ACHN (cell line): ENCODE measurements at regions not wholly inside any gene's neighbourhood (a gene's known extent, or its start where the extent isn't known, plus 50 kb on each side); places are given as distances from the start of the nearest gene placed in this dataset.

ENCODE experiments used
- DNase-seq: peaks from one replicate; pipeline ENCODE4 v3.0.0-alpha.2; 2015
- in situ Hi-C: cut with HindIII; loops from 2 replicates; pipeline ENCODE4 v1.10.0; 2017; ENCODE audit warnings: low sequenced_read_pairs, low pct_ligation_motif_present, low pct_unique_long_range_greater_than_20kb

DNA sequence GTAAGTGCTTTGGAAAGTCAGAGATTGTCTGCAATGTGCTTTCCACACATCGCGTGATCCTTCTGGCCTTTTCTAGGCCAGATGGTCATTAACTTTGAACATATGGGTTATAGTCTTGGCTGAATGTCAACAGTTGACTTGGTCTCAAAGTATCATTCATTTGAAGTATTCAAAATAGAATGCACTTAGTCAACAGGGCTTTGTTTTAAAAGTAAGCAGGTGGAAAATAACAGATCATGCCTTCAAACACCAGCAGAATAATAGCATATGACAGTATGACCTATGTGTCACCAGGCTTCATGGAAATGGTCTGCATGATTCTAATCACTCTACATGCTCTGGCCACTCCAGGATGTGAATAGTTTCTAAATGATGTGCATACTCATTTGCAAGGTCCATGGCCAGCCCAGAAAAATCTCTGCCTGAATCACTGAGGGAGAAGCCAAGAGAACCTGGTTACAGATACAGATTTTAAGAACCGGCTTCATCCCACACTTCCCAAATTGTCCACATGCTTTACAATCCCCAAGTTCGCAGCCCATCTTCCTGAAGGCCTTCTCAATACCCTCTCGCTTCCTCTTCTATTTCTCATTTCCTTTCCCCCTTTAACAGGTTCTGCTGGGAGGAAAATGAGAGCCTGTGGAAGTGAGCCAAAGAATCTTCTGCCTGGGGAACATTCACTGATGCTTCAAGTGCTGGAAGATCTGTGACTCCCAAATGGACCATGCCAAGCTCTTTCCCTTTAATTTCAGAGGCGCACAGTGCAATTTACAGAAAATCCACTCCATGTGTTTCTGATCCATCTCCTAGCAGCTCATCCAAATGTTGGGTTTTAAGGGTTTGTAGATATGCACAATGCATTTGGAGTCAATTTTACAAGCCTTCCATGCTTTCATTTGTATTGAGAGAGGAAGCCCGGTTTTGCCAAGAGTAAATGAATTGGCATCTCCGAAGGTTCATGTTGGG lies 122.8 kb upstream of the GDF10 start:
- no peak for DNase-seq
- in situ Hi-C loops = no loop called here

DNA sequence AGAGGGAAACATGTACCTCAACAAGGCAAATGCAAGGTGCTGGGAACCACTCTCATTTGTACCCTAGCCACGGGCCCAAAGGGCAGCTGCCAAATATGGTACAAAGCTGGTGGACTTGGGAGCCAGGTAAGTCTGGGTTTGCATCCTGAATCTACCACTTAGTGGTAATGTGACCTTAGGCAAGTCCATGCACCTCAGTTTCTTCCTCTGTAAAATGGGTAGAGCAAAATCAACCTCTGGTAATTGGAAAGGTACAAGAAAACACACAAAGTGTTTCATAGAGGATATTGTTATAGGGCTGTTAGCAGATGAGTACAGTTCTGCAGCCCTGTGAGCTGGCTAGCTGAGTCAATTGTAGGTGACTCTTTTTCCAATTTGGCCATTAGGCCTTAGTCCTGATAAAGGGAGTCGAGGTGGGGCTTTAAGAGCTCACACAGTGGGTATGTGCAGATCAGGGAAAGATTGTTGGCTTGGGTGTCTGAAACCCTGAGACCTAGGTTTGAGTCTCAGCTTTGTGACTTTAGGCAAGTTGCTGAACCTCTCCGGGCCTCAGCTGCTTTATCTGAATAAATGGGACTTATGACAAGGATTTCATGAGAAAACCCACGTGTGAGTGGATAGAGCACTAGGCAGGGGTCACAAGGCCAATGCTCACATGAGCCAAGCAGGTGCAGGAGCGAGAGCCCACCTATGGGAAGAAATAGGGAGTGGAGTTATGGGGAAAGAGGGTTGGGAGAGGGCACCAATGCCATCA lies 121.3 kb upstream of the GDF10 start:
- in situ Hi-C loops = no loop called here
- no peak for DNase-seq

DNA sequence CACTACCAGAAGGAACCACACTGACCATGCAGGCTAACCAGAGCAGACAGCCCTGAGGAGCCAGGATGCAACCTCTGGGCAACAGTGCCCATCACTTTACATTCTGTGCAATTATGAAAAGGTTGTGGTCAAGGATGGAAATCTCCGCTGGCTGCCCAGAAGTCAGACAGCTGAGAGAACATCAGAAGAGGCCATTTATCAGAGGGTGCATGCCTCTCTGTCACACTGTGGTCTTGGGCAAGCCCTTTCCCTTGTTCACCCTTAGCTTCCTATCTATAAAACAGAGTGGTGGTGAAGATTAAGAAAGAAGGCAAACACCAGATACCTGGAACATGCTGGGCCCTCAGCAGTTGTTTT lies 120.7 kb upstream of the GDF10 start:
- DNase-seq = no peak
- in situ Hi-C loops = no loop called here

DNA sequence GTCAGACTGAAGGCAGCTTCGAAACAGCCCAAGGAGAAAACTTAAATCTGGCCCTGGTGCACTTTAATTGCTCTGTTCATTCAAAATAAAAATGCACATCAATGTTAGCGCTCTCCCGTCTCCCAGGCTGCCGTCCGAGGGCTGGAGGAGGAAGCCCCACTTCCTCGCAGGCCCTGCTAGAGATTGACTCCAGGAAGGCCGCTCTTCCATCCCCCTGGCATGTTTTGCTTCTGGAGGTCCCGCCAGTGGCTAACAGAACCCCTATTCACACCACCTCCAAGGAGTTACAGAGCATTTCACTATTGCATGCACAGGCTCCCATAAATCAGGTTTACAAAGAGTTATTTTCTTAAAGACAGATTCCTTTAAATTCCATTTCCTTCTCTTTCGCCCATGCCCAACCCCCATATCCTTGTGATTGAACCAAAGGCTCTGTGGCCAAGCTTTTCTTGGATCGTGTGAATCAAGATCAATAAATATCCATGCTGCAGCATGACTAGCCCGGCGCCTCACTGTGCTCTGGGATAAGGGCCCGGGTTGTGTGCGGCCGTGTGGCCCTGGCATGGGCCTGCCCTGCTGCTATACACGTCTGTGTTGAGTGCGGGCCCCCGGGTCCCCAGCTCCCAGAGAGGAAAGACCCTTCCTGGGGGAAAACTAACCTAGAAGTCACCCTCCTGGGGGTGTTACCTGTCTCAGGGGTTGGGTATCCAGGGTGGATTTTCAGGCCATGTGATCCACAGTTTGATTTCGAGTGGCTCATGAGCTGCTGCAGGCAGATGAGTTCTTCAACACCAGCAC lies 118.7 kb upstream of the GDF10 start:
- in situ Hi-C loops = no loop called here
- no peak for DNase-seq

DNA sequence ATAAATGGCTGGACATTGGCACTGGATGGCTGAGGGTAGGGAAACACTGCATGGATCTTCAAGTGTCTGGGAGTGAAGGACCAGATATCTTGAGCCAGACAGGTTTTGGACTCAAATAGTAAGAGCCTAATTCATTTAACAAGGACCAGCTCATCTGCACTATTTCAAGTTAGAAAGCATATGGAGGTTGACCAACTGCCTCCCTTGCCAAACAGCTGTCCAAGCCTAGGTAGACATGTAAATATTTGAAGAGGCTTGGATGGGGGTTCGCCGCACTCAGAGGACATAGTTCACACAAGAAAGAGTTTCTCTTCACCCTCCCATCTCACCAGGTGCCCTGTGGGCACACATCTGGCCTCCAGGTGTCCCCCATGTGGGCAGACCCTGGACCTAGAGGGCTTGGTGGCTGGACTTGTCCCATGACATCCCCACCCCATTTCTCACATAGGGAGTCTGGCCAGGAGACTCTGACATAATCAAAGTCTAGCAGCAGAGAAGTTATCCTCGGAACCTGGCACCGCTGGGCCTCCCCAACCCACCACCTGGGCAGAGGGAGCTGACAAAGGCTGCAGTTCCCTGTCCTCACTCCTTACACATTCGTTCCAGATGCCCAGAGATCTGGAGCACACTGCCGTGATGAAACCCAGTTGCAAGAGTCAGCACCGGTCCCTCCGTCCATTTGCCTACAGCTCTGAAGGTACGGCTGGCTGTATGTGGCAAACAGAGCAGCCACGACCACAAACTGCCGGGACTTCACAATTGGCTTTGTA lies 116.9 kb upstream of the GDF10 start:
- in situ Hi-C loops = no loop called here
- DNase-seq = no peak

DNA sequence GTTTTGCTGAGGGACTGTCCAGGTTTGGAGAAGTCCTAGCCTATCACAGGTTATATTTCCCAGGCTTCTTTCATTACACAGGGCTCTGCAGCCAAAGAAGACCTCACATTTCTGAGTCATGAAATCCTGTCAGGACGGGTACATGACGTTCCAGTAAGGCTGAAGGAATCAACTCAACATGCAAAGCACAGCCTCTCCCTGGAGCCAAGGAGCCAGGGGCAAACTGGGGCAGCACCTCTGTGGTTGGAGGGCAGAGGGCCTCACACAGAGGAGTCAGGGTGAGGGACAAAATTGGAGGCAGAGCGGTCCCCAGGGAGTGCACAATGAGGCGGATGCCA lies 116.3 kb upstream of the GDF10 start:
- DNase-seq = no peak
- in situ Hi-C loops = no loop called here

DNA sequence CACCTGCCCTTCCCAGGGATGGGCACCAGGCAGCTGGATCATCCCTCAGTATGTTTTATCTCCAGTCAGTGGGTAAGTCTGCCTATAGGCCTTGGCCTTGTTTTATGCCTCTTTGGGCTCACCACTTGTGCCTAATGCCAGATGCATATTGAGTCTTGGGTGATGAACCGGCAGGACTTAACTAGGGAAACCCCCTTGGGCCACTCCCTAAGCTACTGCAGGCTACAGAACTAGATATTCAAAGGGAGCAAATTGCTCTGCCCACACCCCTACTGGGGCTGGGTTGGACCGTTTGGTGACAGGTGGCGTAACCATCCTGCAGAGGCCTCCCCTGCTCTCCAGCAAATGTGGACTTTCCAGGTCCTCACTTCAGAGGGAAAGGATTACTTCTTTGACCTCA lies 115.7 kb upstream of the GDF10 start:
- in situ Hi-C loops = no loop called here
- no peak for DNase-seq

DNA sequence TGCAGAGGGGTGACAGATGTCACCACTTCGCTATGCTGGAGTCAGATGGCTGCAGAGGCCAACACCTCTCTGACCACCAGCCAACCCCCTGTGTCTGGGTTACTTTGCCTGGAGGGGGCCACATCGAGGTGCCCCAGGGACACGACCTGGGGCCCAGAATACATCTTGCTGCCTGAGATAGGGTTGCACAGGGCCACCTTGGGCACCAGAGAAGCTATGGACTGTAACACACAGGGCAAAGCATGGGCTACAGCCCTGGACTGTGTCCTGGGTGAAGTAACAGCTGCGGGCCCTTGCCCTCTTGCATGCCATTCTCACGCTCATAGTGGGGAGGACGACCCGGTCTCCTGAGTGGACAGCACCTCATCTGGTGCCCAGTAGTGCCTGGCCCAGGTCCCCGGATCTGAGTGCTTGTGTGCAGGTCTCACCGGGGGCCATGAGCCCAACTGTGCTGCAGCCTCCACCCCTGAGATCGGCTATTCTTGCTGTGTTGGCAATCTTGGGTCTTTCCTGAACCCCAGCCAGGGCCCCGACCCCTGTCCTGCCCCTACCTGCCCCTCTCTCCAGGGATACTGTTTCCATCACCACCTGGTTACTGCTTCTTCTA lies 115.2 kb upstream of the GDF10 start:
- in situ Hi-C loops = no loop called here

DNA sequence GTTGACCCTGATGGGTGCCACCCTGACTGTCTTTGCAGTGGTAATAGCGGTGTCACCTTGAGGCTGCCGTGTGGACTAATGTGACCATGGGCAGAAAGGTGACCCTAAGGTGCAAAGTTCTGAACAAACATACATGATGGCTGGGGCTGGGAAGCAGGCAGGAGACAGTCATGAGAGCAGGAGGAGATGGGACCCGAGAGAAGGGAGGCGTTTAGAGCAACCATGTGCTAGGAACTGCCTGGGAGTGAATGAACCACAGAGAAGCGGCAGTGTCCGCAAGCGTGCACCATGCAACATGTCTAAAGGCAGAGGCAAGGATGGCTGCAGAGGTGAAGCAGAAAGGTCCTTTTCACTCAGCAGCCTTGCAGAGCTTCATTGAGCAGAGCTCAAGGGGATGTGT lies 113.1 kb upstream of the GDF10 start:
- in situ Hi-C loops = no loop called here
- no peak for DNase-seq

More for the DNA sequence above, 115.2 kb upstream of the GDF10 start:
- no peak for DNase-seq

DNA sequence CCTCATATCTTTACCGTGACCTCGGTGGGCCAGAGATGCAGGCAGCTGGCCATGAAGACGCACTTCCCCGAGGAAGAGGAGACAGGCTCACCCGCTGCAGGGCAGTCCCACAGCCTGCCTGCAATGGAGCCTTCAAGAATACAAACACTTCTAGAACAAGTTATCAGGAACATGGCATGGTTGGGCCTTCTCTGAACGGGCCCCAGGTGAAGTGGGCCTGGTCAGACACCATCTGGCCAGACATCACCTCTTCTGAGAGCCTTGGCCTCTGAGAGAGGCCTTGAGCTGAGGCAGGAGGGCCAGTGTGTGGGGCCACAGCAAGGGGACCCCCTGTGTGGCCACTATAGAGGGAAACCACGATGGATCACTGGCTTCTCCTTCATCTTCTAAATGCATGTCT lies 112.4 kb upstream of the GDF10 start:
- in situ Hi-C loops = no loop called here
- no peak for DNase-seq

DNA sequence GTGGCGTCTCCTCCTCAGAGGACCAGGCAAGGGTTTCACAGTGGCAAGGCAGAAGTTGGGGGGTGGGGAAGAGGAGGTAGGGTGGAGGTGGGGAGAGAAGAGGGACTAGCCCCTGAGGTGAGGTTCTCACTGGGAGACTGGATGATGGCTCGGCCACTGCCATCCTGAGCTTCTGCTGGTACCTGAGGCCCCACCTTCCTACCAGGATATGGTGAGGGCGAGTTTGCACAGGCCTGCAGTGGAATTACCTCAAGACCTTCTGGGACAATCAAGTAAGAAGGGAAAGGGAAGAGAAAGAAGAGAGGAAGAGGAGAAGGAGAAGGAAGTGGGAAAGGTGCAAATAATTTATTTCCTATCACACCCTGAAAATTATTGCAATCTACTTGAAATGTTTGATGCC lies 111.8 kb upstream of the GDF10 start:
- no peak for DNase-seq
- in situ Hi-C loops = no loop called here

DNA sequence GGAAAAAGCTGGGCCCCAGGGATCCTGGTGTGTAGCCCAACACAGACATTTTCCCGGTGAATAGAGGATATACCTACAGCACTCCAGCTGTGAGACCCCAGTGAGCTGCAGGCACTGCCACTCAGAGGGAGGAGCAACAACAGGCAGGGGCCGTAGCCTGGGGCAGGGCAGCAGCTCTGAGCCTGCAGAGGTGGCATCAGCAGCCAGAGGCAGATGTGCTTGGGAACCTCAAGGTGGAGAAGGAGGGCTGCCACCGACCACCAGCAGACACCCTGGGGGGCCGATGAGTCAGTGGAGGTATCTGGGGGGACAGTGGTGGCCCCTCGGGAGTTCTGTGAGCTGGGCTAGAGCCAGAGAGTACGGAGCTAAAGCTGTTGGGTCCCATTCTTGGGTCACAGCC lies 110.2 kb upstream of the GDF10 start:
- in situ Hi-C loops = no loop called here
- no peak for DNase-seq

DNA sequence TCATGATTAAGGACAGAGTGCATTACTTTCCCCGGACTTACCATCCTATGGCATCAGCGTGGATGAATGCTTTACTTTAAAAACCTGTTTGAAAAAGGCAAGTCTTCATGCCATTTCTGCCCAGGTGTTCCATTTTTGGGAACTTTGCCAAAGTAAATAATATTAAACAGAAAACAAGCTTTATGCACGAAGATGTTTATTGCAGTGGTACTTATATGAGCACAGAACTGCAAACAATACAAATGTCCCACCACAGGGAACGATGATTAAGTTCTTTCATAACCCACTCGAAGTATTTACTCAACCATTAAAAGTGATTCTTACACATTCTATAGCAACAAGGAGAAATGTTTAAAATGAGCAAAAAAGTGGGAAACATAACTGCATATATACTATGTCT lies 109.7 kb upstream of the GDF10 start:
- DNase-seq = no peak
- in situ Hi-C loops = no loop called here

DNA sequence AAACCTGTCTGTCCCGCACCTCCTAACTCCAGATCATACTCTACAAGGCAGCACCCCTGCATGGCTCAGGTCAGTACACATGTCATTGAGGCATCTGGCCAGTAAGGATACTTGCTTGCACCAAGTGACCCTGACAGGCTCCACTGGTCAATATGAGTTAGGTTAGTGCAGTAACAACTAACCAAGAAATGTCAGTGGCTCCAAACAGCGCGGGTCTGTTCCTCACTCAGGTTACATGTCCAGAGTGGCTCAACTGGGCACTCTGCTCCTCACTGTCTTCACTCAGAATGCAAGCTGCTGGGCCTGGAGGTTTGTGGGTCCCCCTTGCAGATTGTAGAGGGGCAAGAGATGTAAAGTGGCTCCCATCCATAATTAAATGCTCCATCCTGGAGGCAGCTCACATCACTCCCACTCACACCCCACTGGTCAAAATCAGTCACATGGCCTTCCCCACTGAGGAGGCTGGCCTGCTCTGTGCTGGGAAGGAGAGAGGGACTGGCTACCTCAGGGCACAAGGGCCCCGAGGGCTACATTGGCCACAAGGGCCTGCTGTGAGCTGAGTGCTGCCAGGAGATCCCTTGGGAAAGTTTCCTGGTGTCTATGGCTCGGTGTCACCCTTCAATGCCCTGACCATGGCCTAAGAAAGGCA lies 109.1 kb upstream of the GDF10 start:
- in situ Hi-C loops = no loop called here
- no peak for DNase-seq

DNA sequence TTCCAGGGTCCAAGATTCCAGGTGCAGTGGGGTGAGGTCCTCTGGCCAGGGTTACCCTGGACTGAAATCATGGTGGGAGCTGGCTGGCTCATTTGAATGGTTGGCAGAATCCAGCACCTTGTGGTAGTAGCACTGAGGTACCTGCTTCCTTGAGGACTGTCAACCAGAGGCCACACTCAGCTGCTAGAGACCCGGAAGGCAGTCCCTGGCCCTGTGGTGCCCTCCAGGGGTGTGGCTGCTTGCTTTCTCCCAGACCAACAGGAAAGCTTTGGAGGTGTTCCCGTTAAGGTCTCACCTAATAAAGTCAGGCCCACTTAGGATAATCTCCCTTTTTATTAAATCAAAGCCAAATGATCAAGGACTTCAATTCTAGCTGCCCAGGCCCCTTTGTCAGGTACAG lies 107.7 kb upstream of the GDF10 start:
- no peak for DNase-seq
- in situ Hi-C loops = no loop called here

DNA sequence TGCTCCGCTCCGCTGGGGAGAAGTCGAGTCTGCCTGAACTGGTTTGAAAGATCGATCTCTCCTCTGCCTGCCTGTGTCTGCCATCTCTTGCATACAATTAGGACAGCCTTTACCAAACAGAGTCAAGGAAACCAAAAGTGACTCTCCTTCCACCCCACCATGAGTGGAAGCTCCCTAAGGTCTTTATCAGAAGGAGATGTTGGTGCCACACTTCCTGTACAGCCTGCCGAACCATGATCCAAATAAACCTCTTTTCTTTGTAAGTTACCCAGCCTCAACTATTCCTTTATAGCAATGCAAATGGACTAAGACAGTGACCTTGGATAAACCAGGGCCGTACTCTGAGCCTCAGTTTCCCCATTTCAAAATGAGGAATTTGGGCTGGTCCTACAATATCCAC lies 106.3 kb upstream of the GDF10 start:
- in situ Hi-C loops = no loop called here
- no peak for DNase-seq

DNA sequence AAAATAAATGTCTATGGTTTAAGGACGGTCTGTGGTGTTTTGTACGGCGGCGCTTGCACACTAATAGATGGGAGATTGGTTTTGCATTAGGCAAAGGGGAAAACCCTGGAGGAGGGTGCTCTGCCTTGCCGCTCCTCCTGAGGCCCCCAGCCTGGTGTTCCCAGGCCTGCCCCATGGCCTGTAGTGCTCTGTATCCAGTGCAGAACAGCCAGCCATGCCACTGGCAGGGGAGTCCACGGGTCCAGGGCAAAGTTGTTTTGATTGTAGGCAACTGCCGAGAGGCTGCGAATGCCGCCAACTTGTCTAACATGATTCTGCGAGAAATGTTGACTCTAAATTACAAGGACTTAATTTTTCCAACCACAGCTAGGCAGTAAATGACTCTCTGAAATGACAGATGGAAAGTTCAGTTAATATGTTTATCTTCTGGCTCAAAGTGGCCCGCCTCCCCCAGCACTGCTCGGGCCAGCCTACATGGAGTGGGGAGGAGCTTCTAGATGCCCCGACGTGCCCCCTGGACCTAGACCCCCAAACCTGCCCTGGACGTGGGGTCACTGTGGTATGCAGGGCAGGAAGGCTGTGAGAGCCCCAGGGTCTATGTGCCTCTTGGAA lies 104.6 kb upstream of the GDF10 start:
- in situ Hi-C loops = no loop called here
- no peak for DNase-seq
